ENCODE measurements at regions not wholly inside any gene's neighbourhood (a gene's known extent, or its start where the extent isn't known, plus 50 kb on each side); places are given as distances from the start of the nearest gene placed in this dataset.

GRCh38 chr16:8217201-8217600, 373.1 kb downstream of the TMEM114 start:
- TF ChIP-seq CTCF (IDR thresholded peaks at IDR 0.05) (no peak), EZH2 (IDR thresholded peaks at IDR 0.05; ENCODE audit: borderline replicate concordance, insufficient read depth, low read depth, low read length, poor library complexity, severe bottlenecking) (no peak)
